Testis (tissue), 2 donors: ENCODE measurements at regions not wholly inside any gene's neighbourhood (a gene's known extent, or its start where the extent isn't known, plus 50 kb on each side); places are given as distances from the start of the nearest gene placed in this dataset.

Experiments used
- DNase-seq: peaks from one replicate; pipeline ENCODE4 v3.0.0-alpha.2; 2019
- H3K27ac ChIP-seq, 2 donors: fragments of 200-600 bp; sonication (generic); one replicate each; pipeline ENCODE4 v1.5.1; 2019
- H3K27me3 ChIP-seq: fragments of 200-600 bp; sonication (generic); one replicate; pipeline ENCODE4 v1.5.1; 2019
- H3K36me3 ChIP-seq: fragments of 200-600 bp; sonication (generic); one replicate; pipeline ENCODE4 v1.5.1; 2017; ENCODE audit warnings: low read depth; ENCODE audit errors: missing control alignments
- H3K4me1 ChIP-seq: fragments of 200-600 bp; sonication (generic); one replicate; pipeline ENCODE4 v1.5.1; 2019
- H3K4me3 ChIP-seq, 2 donors: fragments of 200-600 bp; sonication (generic); one replicate each; pipeline ENCODE4 v1.5.1; 2017 to 2019
- H3K9me3 ChIP-seq: fragments of 200-600 bp; sonication (generic); one replicate; pipeline ENCODE4 v1.5.1; 2017
- POLR2A ChIP-seq: fragments of 450-650 bp; IDR thresholded peaks from one replicate; pipeline ENCODE4 v1.6.1; 2017; ENCODE audit warnings: antibody characterized with exemption, mild to moderate bottlenecking, moderate library complexity
- WGBS, 2 donors: methylation state at CpG; one replicate each; pipeline ENCODE4 v1.1.5; 2018; 5-methylcytosine and 5-hydroxymethylcytosine counted together
- intact Hi-C: fragments of 100-400 bp; cut with DNase I; formaldehyde crosslinking; loops from one replicate; pipeline ENCODE4 v1.15.1; 2023; ENCODE audit warnings: low total_unique reads
- TF ChIP-seq, protein P1 (sequence below), 3 experiments: fragments of 450-650 bp in 2 of 3; fragments of 200-600 bp in 1 of 3; sonication (generic) in 1 of 3; IDR thresholded peaks; one replicate each; pipeline ENCODE4 v1.5.1; 2016 to 2019; ENCODE audit warnings: antibody characterized with exemption in 3 of 3, mild to moderate bottlenecking in 2 of 3, moderate library complexity in 1 of 3

GRCh38 chr1:14217384-14217783 is 381.1 kb upstream of the KAZN start:
- H3K27me3 ChIP-seq, result no peaks in the 10 kb centered on the region
- no peak for TF ChIP-seq POLR2A
- TF ChIP-seq, protein P1, sequence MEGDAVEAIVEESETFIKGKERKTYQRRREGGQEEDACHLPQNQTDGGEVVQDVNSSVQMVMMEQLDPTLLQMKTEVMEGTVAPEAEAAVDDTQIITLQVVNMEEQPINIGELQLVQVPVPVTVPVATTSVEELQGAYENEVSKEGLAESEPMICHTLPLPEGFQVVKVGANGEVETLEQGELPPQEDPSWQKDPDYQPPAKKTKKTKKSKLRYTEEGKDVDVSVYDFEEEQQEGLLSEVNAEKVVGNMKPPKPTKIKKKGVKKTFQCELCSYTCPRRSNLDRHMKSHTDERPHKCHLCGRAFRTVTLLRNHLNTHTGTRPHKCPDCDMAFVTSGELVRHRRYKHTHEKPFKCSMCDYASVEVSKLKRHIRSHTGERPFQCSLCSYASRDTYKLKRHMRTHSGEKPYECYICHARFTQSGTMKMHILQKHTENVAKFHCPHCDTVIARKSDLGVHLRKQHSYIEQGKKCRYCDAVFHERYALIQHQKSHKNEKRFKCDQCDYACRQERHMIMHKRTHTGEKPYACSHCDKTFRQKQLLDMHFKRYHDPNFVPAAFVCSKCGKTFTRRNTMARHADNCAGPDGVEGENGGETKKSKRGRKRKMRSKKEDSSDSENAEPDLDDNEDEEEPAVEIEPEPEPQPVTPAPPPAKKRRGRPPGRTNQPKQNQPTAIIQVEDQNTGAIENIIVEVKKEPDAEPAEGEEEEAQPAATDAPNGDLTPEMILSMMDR (IDR thresholded peaks at IDR 0.05), result no peak
- H3K27ac ChIP-seq, result no peak overlapping the region
- H3K4me1 ChIP-seq, result no peaks in the 10 kb centered on the region
- DNase-seq, result no peak
- H3K36me3 ChIP-seq, result no peaks in the 10 kb centered on the region
- no peak overlapping the region for H3K4me3 ChIP-seq
- H3K9me3 ChIP-seq, result no peaks in the 10 kb centered on the region
- intact Hi-C loops, result no loop called here
- WGBS, 2 donors, result 93 to 98% methylated on average over 1 of the region's 1 CpG

DNA sequence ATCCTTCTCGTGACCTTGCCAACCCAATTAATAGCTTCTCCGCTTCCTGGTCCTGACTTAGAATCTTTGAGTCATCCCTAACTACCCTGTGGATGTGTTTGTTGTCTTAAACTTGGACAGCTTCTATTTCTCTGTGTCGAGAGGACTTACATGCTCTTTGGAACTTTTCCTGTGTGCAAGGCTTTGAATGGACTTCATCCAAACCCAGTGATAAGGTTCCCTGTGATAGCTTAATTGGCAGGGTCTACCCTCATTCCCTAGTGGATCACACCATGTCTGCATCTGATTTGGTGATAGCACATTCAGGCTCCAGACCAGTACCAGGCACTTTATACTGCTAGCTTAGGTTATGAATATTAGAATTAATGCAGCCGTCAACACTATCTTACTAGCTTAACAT is 378.2 kb upstream of the KAZN start:
- no peaks in the 10 kb centered on the region for H3K27me3 ChIP-seq
- H3K27ac ChIP-seq, result no peak overlapping the region
- TF ChIP-seq, protein P1 (IDR thresholded peaks at IDR 0.05), result no peak
- TF ChIP-seq POLR2A, result no peak
- DNase-seq, result no peak
- intact Hi-C loops, result no loop called here
- no peaks in the 10 kb centered on the region for H3K4me1 ChIP-seq
- no peak overlapping the region for H3K4me3 ChIP-seq
- WGBS, 2 donors, result 70 to 76% methylated on average over 4 of the region's 4 CpGs
- H3K36me3 ChIP-seq, result no peaks in the 10 kb centered on the region
- no peaks in the 10 kb centered on the region for H3K9me3 ChIP-seq

DNA sequence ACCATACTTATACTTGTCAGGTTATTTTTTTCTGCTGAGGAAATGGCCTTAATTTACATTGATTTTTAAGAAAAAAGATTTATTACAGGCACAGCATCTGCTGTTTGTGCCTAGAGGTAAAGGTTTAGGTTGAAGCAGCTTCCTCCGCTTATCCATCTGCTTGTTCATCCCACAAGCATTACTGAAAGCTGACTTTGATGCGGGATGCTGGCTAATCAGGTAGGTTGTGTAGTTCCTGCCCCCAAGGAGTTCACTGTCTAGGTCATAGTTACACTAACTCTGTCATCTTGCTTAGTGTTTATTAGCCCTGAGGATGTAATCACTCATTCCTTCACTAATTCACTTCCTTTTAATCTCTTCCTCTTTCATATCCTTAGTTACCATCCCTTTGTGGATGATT is 377.7 kb upstream of the KAZN start:
- DNase-seq, result no peak
- no peaks in the 10 kb centered on the region for H3K9me3 ChIP-seq
- no peaks in the 10 kb centered on the region for H3K27me3 ChIP-seq
- intact Hi-C loops, result no loop called here
- no peaks in the 10 kb centered on the region for H3K4me1 ChIP-seq
- TF ChIP-seq, protein P1 (IDR thresholded peaks at IDR 0.05), result no peak
- TF ChIP-seq POLR2A, result no peak
- H3K27ac ChIP-seq, result no peak overlapping the region
- WGBS, 2 donors, result 86 to 90% methylated on average over 2 of the region's 2 CpGs
- no peak overlapping the region for H3K4me3 ChIP-seq
- H3K36me3 ChIP-seq, result no peaks in the 10 kb centered on the region

DNA sequence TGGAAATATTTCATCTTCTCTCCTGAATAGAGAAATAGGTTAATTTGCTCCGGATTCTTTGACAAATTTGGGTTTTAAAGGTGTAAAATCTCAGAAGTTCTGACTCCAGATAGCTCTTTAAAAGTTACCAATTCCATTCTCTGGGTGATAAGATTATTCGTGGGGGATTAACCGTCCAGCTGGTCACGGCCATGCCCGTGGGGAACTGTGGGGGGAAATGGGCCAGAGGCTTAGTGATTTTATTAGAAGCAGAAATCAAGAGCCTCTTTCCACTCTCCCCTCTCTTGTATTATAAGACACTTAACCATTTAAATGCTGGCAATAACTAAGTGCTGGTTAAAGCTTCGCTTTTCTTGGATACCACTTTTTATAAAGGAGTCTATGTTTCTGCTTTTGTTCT is 376.4 kb upstream of the KAZN start:
- TF ChIP-seq POLR2A, result no peak
- TF ChIP-seq, protein P1 (IDR thresholded peaks at IDR 0.05), result no peak
- no peaks in the 10 kb centered on the region for H3K36me3 ChIP-seq
- no peak for DNase-seq
- no peak overlapping the region for H3K27ac ChIP-seq
- intact Hi-C loops, result no loop called here
- H3K4me3 ChIP-seq, result no peak overlapping the region
- no peaks in the 10 kb centered on the region for H3K27me3 ChIP-seq
- H3K4me1 ChIP-seq, result no peaks in the 10 kb centered on the region
- WGBS, 2 donors, result 56 to 60% methylated on average over 6 of the region's 6 CpGs
- no peaks in the 10 kb centered on the region for H3K9me3 ChIP-seq

DNA sequence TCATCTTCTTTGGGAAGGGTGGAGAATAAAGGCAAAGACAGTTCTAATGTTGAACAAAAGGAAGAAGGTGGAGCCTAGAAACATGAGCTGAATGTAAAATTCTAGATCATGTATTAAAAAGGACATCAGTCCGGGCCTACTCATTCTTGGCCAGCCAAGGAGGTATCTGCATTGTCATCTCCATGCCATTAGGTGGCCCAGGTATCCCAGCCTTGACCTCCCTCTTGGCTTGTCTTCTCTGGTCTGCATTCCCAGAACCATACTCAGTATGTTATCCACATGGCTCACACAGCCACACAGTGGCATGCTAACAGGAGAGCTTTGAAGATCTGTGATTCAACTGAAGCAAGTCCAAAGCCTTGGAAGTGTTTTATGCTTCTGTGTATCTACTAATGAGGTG is 369.8 kb upstream of the KAZN start:
- no peak for TF ChIP-seq POLR2A
- TF ChIP-seq, protein P1 (IDR thresholded peaks at IDR 0.05), result no peak
- H3K9me3 ChIP-seq, result no peaks in the 10 kb centered on the region
- no peak for DNase-seq
- intact Hi-C loops, result no loop called here
- H3K27me3 ChIP-seq, result no peaks in the 10 kb centered on the region
- no peaks in the 10 kb centered on the region for H3K36me3 ChIP-seq
- H3K4me3 ChIP-seq, result no peak overlapping the region
- no peak overlapping the region for H3K27ac ChIP-seq
- 77 to 88% methylated on average over 1 of the region's 1 CpG for WGBS, 2 donors
- no peaks in the 10 kb centered on the region for H3K4me1 ChIP-seq
